OCI-LY7 (cell line): ENCODE measurements at regions not wholly inside any gene's neighbourhood (a gene's known extent, or its start where the extent isn't known, plus 50 kb on each side); places are given as distances from the start of the nearest gene placed in this dataset.

ENCODE experiments used
- BruUV-seq: library from RNA; stranded (reverse); fragments of 400-500 nt; replicated peaks from 2 replicates; lab custom pipeline; 2021; lab: Mats Ljungman, UMichigan
- CTCF ChIA-PET: fragments of 300-600 bp; sonication (Branson Sonifier 250); formaldehyde crosslinking; loops from one replicate; lab custom pipeline; 2022; ENCODE audit warnings: antibody characterized with exemption; ENCODE audit not compliant: unreplicated experiment; lab: Charles Lee
- POLR2A ChIA-PET: fragments of 300-600 bp; sonication (Branson Sonifier 250); formaldehyde crosslinking; loops from one replicate; lab custom pipeline; 2022; ENCODE audit warnings: antibody characterized with exemption; lab: Charles Lee
- DNase-seq: peaks from one replicate; pipeline ENCODE4 v3.0.0-alpha.2; 2015; ENCODE audit warnings: low spot score
- H2AFZ ChIP-seq: fragments of 200-600 bp; sonication (generic), shearing (Covaris generic); 2 replicates; pipeline ENCODE4 v1.6.1; 2014; ENCODE audit warnings: mild to moderate bottlenecking, antibody characterized with exemption, low read length, moderate library complexity
- H3K27ac ChIP-seq: fragments of 200-600 bp; sonication (generic); 2 replicates; pipeline ENCODE4 v1.5.1; 2014; ENCODE audit warnings: mixed run types, low read depth, mild to moderate bottlenecking, moderate library complexity, low read length, inconsistent platforms; ENCODE audit not compliant: poor library complexity, severe bottlenecking
- H3K36me3 ChIP-seq: fragments of 200-600 bp; sonication (generic); 2 replicates; pipeline ENCODE4 v1.6.1; 2014; ENCODE audit warnings: mild to moderate bottlenecking, antibody characterized with exemption, low read length, moderate library complexity, mixed read lengths; ENCODE audit not compliant: insufficient read depth
- H3K4me1 ChIP-seq: fragments of 200-600 bp; sonication (generic); 2 replicates; pipeline ENCODE4 v1.5.1; 2014; ENCODE audit warnings: mild to moderate bottlenecking, low read length; ENCODE audit not compliant: insufficient read depth, poor library complexity, severe bottlenecking
- H3K4me2 ChIP-seq: fragments of 200-600 bp; sonication (generic); 2 replicates; pipeline ENCODE4 v1.6.1; 2014; ENCODE audit warnings: mild to moderate bottlenecking, low read length
- H3K4me3 ChIP-seq: fragments of 200-600 bp; sonication (generic); 2 replicates; pipeline ENCODE4 v1.5.1; 2014; ENCODE audit warnings: mild to moderate bottlenecking, low read depth, low read length; ENCODE audit not compliant: poor library complexity, severe bottlenecking
- H3K79me2 ChIP-seq: fragments of 200-600 bp; sonication (generic); 2 replicates; pipeline ENCODE4 v1.6.1; 2016; ENCODE audit warnings: low read depth, mild to moderate bottlenecking, low read length, moderate library complexity, mixed read lengths; ENCODE audit not compliant: insufficient read depth
- H3K9me2 ChIP-seq: fragments of 200-600 bp; sonication (generic); 2 replicates; pipeline ENCODE4 v1.6.1; 2016; ENCODE audit warnings: mild to moderate bottlenecking, low read length, mixed read lengths; ENCODE audit not compliant: insufficient read depth
- H3K9me3 ChIP-seq: fragments of 200-600 bp; sonication (generic); 2 replicates; pipeline ENCODE4 v1.6.1; 2014; ENCODE audit warnings: mild to moderate bottlenecking, mixed run types, low read length, mixed read lengths
- H4K20me1 ChIP-seq: fragments of 200-600 bp; sonication (generic); 2 replicates; pipeline ENCODE4 v1.6.1; 2014; ENCODE audit warnings: mild to moderate bottlenecking, antibody characterized with exemption, low read length, moderate library complexity, mixed read lengths; ENCODE audit not compliant: insufficient read depth
- CTCF ChIP-seq: fragments of 200-600 bp; sonication (generic); conservative IDR thresholded peaks from 2 replicates; pipeline ENCODE4 v1.5.1; 2014; ENCODE audit warnings: mild to moderate bottlenecking, antibody characterized with exemption, low read length, moderate library complexity, mixed read lengths
- EZH2phosphoT487 ChIP-seq: fragments of 200-600 bp; sonication (generic); IDR thresholded peaks from 2 replicates; pipeline ENCODE4 v1.6.1; 2018; ENCODE audit warnings: low read depth, borderline replicate concordance, mild to moderate bottlenecking, mixed run types, antibody characterized with exemption, low read length, moderate library complexity, mixed read lengths
- intact Hi-C: fragments of 100-400 bp; cut with micrococcal nuclease; formaldehyde crosslinking; loops from one replicate; pipeline ENCODE4 v1.10.0; 2022; ENCODE audit not compliant: unreplicated experiment

DNA sequence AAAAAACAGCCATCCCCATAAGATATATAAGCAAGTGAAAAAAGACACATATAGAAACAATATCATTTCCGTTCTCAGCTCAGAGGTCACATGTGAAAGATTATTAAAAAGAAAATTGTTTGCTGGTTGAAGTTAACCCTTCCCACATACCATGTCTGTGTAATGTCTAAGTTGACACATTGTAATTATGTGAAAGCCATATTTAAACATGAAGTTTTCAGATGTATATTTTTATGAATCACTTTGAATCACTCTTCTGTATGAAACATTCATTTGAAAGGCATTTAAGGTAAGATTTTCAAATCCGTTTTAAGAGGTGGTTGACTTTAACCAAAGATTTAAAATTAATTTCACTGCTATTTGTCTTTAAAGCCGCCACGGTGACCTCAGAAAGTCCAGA is 441.9 kb downstream of the RND3 start:
- no peak overlapping the region for H3K4me2 ChIP-seq
- H4K20me1 ChIP-seq = no peaks in the 10 kb centered on the region
- ChIA-PET POLR2A (no interaction called here), CTCF (no interaction called here)
- H3K36me3 ChIP-seq = no peaks in the 10 kb centered on the region
- no TSS peak for BruUV-seq
- H3K9me3 ChIP-seq = no peaks in the 10 kb centered on the region
- TF ChIP-seq CTCF = no peak
- no peak for TF ChIP-seq EZH2phosphoT487
- intact Hi-C loops = no loop called here
- no peak overlapping the region for H3K27ac ChIP-seq
- H3K4me3 ChIP-seq = no peak overlapping the region
- DNase-seq = no peak
- H3K4me1 ChIP-seq = no peaks in the 10 kb centered on the region
- H2AFZ ChIP-seq = no peak overlapping the region
- H3K9me2 ChIP-seq = no peaks in the 10 kb centered on the region
- no peaks in the 10 kb centered on the region for H3K79me2 ChIP-seq

DNA sequence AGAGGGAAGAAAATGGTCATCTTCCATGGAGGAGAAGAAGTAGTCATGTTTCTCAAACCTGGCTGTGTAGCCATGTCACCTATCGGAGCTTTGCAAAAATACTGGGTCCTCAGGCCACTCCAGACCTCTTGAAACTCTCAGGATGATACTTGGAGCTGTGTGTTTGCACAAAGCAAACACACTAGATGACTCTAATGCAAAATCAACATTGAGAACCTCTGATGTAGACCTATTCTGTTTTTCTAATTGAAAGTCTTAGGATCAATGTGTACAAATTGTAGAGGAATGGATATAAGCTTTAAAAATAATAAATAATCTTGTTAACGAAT is 444.3 kb downstream of the RND3 start:
- TF ChIP-seq EZH2phosphoT487 (no peak), CTCF (no peak)
- H3K4me3 ChIP-seq = no peak overlapping the region
- H3K79me2 ChIP-seq = no peaks in the 10 kb centered on the region
- no peaks in the 10 kb centered on the region for H3K9me2 ChIP-seq
- BruUV-seq = no TSS peak
- H3K4me1 ChIP-seq = no peaks in the 10 kb centered on the region
- intact Hi-C loops = no loop called here
- no peak overlapping the region for H3K4me2 ChIP-seq
- ChIA-PET CTCF (no interaction called here), POLR2A (no interaction called here)
- no peaks in the 10 kb centered on the region for H3K9me3 ChIP-seq
- H2AFZ ChIP-seq = no peak overlapping the region
- DNase-seq = no peak
- no peaks in the 10 kb centered on the region for H4K20me1 ChIP-seq
- H3K27ac ChIP-seq = no peak overlapping the region
- H3K36me3 ChIP-seq = no peaks in the 10 kb centered on the region

DNA sequence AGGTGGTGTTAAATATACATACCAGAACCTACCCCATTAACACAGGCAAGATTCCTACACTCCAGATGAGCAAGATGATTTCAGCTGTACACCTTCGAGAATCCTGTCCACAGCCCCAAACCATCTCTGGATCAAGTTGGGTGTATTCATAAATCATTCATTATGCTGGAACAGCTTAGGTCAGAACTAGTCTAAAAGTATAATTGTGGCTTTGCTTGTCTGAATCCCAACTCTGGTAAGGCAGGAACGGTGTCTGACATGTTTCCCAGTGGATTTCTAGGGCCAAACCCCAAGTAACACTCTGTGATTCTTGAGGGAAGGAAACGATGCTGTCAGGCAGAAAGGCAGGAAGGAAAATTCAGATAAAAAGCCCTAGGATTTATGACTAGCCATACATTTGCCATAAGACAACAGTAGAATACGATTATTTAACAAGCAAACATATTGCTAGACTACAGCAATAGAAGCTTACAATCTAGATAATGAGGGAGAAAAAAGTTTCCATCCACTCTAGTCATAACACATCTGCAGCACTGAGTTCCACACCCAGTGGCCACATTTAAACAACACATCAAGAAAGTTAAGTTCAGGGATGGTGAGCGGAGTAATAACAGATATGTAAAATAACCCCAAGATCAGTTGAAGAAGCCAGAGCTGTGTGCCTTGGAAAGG is 444.8 kb downstream of the RND3 start:
- TF ChIP-seq EZH2phosphoT487 = no peak
- Histone ChIP-seq H3K79me2 (no peaks in the 10 kb centered on the region), H3K36me3 (no peaks in the 10 kb centered on the region), H4K20me1 (no peaks in the 10 kb centered on the region), H2AFZ (no peak overlapping the region), H3K27ac (no peak overlapping the region), H3K4me3 (no peak overlapping the region), H3K4me2 (no peak overlapping the region), H3K9me2 (no peaks in the 10 kb centered on the region), H3K9me3 (no peaks in the 10 kb centered on the region), H3K4me1 (no peaks in the 10 kb centered on the region)
- no TSS peak for BruUV-seq
- ChIA-PET POLR2A (no interaction called here), CTCF (no interaction called here)
- DNase-seq = no peak
- intact Hi-C loops = no loop called here
